ENCODE measurements at regions not wholly inside any gene's neighbourhood (a gene's known extent, or its start where the extent isn't known, plus 50 kb on each side); places are given as distances from the start of the nearest gene placed in this dataset.
"Not testable (repeated sequence)": the region's sequence is repeated elsewhere in the genome, so short reads cannot be mapped to it uniquely, and the experiment has no call there.

- TF ChIP-seq POLR2AphosphoS5 (IDR thresholded peaks at IDR 0.05; ENCODE audit: low read depth) (no peak), SPI1 (IDR thresholded peaks at IDR 0.05; ENCODE audit: borderline replicate concordance, low read depth) (no peak), REST (IDR thresholded peaks at IDR 0.05; ENCODE audit: insufficient replicate concordance, low read depth) (no peak), GABPA (IDR thresholded peaks at IDR 0.05; ENCODE audit: low read depth) (no peak), CTCF (IDR thresholded peaks at IDR 0.05; ENCODE audit: insufficient read depth, low read length) (no peak)
- H3K27ac ChIP-seq (replicated peaks) = no peak overlapping the region
- DNase-seq (ENCODE audit: low read depth in 1 of 2, low spot score in 1 of 2) = no peak
Observed at GRCh38 chr13:58376775-58377174, 745.2 kb downstream of the PCDH17 start.

DNA sequence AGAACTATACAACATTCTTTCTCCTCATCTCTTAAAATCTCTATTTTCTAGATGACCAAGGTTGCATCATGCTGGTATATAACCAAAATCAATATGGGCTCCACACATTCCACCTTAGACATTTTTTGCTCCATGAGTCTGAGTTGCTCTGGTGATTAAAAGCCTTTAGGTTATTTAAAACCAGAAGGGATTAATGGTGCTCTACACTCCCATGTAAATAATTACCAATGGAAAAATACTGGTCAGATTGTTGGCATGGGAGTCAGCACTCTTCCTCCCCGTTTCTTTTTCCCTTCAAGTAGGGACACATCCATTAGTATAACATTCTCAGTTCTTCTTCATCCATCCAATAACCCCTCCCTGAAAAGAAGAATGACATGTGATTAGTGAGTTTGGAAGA lies 747.7 kb downstream of the PCDH17 start:
- Histone ChIP-seq H3K27me3 (ENCODE audit: insufficient read depth, poor library complexity, severe bottlenecking) (no peaks in the 10 kb centered on the region), H3K4me3 (replicated peaks; ENCODE audit: insufficient read depth, low read length) (no peak overlapping the region), H3K27ac (replicated peaks) (no peak overlapping the region)
- TF ChIP-seq CTCF (IDR thresholded peaks at IDR 0.05; ENCODE audit: insufficient read depth, low read length) (no peak), REST (IDR thresholded peaks at IDR 0.05; ENCODE audit: insufficient replicate concordance, low read depth) (no peak), SPI1 (IDR thresholded peaks at IDR 0.05; ENCODE audit: borderline replicate concordance, low read depth) (no peak), GABPA (IDR thresholded peaks at IDR 0.05; ENCODE audit: low read depth) (no peak), POLR2AphosphoS5 (IDR thresholded peaks at IDR 0.05; ENCODE audit: low read depth) (no peak)
- no peak for DNase-seq (ENCODE audit: low read depth in 1 of 2, low spot score in 1 of 2)

More at GRCh38 chr13:58376775-58377174, 745.2 kb downstream of the PCDH17 start:
- Histone ChIP-seq H3K4me3 (replicated peaks; ENCODE audit: insufficient read depth, low read length) (no peak overlapping the region), H3K27me3 (ENCODE audit: insufficient read depth, poor library complexity, severe bottlenecking) (no peaks in the 10 kb centered on the region)

- not testable (repeated sequence) for DNase-seq (ENCODE audit: low read depth in 1 of 2, low spot score in 1 of 2); H3K27ac ChIP-seq (replicated peaks); H3K27me3 ChIP-seq (ENCODE audit: insufficient read depth, poor library complexity, severe bottlenecking); H3K4me3 ChIP-seq (replicated peaks; ENCODE audit: insufficient read depth, low read length)
Observed at GRCh38 chr13:58385336-58385735, 753.8 kb downstream of the PCDH17 start.

DNA sequence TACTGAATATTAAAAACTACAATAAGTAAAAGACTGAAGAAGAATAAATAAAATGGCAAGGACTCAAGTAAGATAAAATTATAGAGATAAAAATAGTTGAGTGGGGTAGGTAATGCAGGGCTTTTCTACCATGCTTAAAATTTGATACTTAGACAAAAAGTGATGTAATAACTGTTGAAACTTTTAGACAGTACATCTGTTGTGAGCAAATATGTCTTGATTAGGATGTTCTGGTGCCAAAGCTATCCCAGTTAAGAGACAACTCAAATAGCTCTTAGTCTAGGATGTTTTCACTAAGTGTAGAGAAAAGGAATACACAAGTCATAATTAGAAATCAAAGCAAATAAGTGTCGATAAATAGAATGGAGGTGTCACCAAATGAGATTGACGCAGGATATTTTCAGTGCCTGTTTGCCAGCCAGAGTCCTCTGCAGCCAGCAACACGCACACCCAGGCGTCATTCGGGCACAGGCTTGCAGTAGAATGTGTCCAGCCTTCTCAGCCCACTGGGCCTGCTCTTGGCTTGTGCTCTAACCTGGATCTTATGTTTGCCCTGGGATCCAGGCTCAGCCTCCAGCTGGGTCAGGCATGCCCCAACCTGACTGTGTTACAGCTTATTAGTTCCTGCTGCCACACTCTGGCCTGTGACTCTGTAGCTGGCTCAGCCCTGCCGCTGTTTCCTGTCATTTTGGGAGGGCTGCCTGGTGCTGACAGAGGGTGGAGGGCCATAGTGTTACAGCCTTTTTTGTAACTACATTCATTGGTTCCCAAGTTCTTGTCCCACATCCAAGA lies 766.2 kb downstream of the PCDH17 start:
- TF ChIP-seq REST (IDR thresholded peaks at IDR 0.05; ENCODE audit: insufficient replicate concordance, low read depth) (no peak), SPI1 (IDR thresholded peaks at IDR 0.05; ENCODE audit: borderline replicate concordance, low read depth) (no peak), GABPA (IDR thresholded peaks at IDR 0.05; ENCODE audit: low read depth) (no peak), POLR2AphosphoS5 (IDR thresholded peaks at IDR 0.05; ENCODE audit: low read depth) (no peak), CTCF (IDR thresholded peaks at IDR 0.05; ENCODE audit: insufficient read depth, low read length) (no peak)

More for the DNA sequence above, 766.2 kb downstream of the PCDH17 start:
- Histone ChIP-seq H3K4me3 (replicated peaks; ENCODE audit: insufficient read depth, low read length) (no peak overlapping the region), H3K27ac (replicated peaks) (no peak overlapping the region), H3K27me3 (ENCODE audit: insufficient read depth, poor library complexity, severe bottlenecking) (no peaks in the 10 kb centered on the region)
- no peak for DNase-seq (ENCODE audit: low read depth in 1 of 2, low spot score in 1 of 2)

Measured in HL-60 (cell line).